HEK293T (cell line): ENCODE measurements at regions not wholly inside any gene's neighbourhood (a gene's known extent, or its start where the extent isn't known, plus 50 kb on each side); places are given as distances from the start of the nearest gene placed in this dataset.

Experiments
- BHLHE40 ChIP-seq: fragments of 450-650 bp; IDR thresholded peaks from 2 replicates; pipeline ENCODE4 v1.6.1; 2016; ENCODE audit warnings: mild to moderate bottlenecking, moderate library complexity, borderline replicate concordance
- CTBP1 ChIP-seq: fragments of 450-650 bp; IDR thresholded peaks from 2 replicates; pipeline ENCODE4 v1.6.1; 2016; ENCODE audit warnings: borderline replicate concordance
- FOXA1 ChIP-seq: fragments of 450-650 bp; IDR thresholded peaks from 2 replicates; pipeline ENCODE4 v1.6.1; 2016; ENCODE audit warnings: mild to moderate bottlenecking
- FOXK2 ChIP-seq: fragments of 450-650 bp; IDR thresholded peaks from 2 replicates; pipeline ENCODE4 v1.6.1; 2016; ENCODE audit warnings: mild to moderate bottlenecking
- HDGF ChIP-seq: fragments of 450-650 bp; IDR thresholded peaks from 2 replicates; pipeline ENCODE4 v1.6.1; 2017; ENCODE audit warnings: antibody characterized with exemption, borderline replicate concordance
- L3MBTL2 ChIP-seq: fragments of 450-650 bp; conservative IDR thresholded peaks from 2 replicates; pipeline ENCODE4 v1.6.1; 2016; ENCODE audit warnings: mild to moderate bottlenecking
- NFRKB ChIP-seq: fragments of 450-650 bp; IDR thresholded peaks from 2 replicates; pipeline ENCODE4 v1.6.1; 2016; ENCODE audit warnings: mild to moderate bottlenecking, moderate library complexity
- PKNOX1 ChIP-seq: fragments of 450-650 bp; IDR thresholded peaks from 2 replicates; pipeline ENCODE4 v1.6.1; 2016
- SP1 ChIP-seq: fragments of 450-650 bp; IDR thresholded peaks from 2 replicates; pipeline ENCODE4 v1.6.1; 2017
- SUZ12 ChIP-seq: fragments of 450-650 bp; IDR thresholded peaks from 2 replicates; pipeline ENCODE4 v1.6.1; 2016; ENCODE audit warnings: mild to moderate bottlenecking
- TARDBP ChIP-seq: fragments of 450-650 bp; IDR thresholded peaks from 2 replicates; pipeline ENCODE4 v1.6.1; 2016
- ZNF384 ChIP-seq: fragments of 450-650 bp; IDR thresholded peaks from 2 replicates; pipeline ENCODE4 v1.6.1; 2016

DNA sequence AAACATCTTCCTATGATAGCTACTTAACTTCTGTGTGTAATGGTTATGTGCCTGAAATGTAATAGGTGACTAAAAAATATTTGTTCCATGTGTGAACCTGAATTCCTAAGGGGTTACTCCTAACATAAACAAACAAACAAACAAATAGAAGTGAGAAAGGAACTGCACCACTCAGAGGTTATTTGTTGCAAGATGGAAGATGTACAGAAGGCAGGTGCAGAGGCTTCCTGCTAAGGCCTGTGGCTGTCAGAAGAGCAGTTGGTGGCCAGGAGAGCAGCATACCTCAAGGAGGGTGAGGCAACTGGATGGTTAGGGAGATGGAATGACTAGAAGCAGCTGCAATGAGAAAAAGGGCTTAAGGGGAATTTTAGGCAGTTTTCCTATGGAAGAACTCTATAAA, 940.6 kb downstream of the TTLL7 start:
- TF ChIP-seq TARDBP (no peak), HDGF (no peak), NFRKB (no peak), FOXK2 (no peak), ZNF384 (no peak), CTBP1 (no peak), SUZ12 (no peak), SP1 (no peak), BHLHE40 (no peak), L3MBTL2 (no peak), PKNOX1 (no peak), FOXA1 (no peak)
